Neural crest cell (in vitro differentiated cells): ENCODE measurements at regions not wholly inside any gene's neighbourhood (a gene's known extent, or its start where the extent isn't known, plus 50 kb on each side); places are given as distances from the start of the nearest gene placed in this dataset.

Experiments
- DNase-seq: peaks from one replicate; pipeline ENCODE4 v3.0.0; 2021; ENCODE audit warnings: low read depth, mixed read lengths, low spot score
- H3K27ac Mint-ChIP-seq: one replicate; pipeline ENCODE4 v1.8.0; 2021; ENCODE audit warnings: mild to moderate bottlenecking, mixed read lengths; ENCODE audit not compliant: unreplicated experiment
- H3K27me3 Mint-ChIP-seq: 2 replicates; pipeline ENCODE4 v1.8.0; 2021; ENCODE audit warnings: low read depth, mild to moderate bottlenecking, mixed read lengths
- H3K36me3 Mint-ChIP-seq: 2 replicates; pipeline ENCODE4 v1.8.0; 2021; ENCODE audit warnings: low read depth, mild to moderate bottlenecking, mixed read lengths
- H3K4me1 Mint-ChIP-seq: 2 replicates; pipeline ENCODE4 v1.8.0; 2021; ENCODE audit warnings: mixed read lengths
- H3K4me3 Mint-ChIP-seq: one replicate; pipeline ENCODE4 v1.8.0; 2021; ENCODE audit warnings: mild to moderate bottlenecking, mixed read lengths
- H3K9me3 Mint-ChIP-seq: 2 replicates; pipeline ENCODE4 v1.8.0; 2021; ENCODE audit warnings: mixed read lengths
- CTCF ChIP-seq: fragments of 200-600 bp; sonication (generic); conservative IDR thresholded peaks from 2 replicates; pipeline ENCODE4 v1.5.0; 2021; ENCODE audit warnings: antibody characterized with exemption, mild to moderate bottlenecking

- TF ChIP-seq CTCF = no peak
- Mint-ChIP-seq H3K9me3 (peaks cover 3% of the 10 kb centered on the region), H3K4me1 (peaks cover 30% of the 10 kb centered on the region), H3K36me3 (peaks cover 7% of the 10 kb centered on the region), H3K27ac (no peak overlapping the region), H3K27me3 (no peaks in the 10 kb centered on the region), H3K4me3 (no peak overlapping the region)
- DNase-seq = no peak
Measured at GRCh38 chr15:79373113-79373512, 59.0 kb upstream of the MINAR1 start.

GRCh38 chr15:79373728-79374127 is 58.4 kb upstream of the MINAR1 start:
- Mint-ChIP-seq H3K27me3 (no peaks in the 10 kb centered on the region), H3K36me3 (peaks cover 7% of the 10 kb centered on the region), H3K9me3 (peaks cover 3% of the 10 kb centered on the region), H3K4me3 (no peak overlapping the region), H3K4me1 (peaks cover 30% of the 10 kb centered on the region), H3K27ac (no peak overlapping the region)
- no peak for DNase-seq
- no peak for TF ChIP-seq CTCF

GRCh38 chr15:79376383-79376782 is 55.8 kb upstream of the MINAR1 start:
- Mint-ChIP-seq H3K4me1 (peaks cover 25% of the 10 kb centered on the region), H3K27me3 (no peaks in the 10 kb centered on the region), H3K27ac (no peak overlapping the region), H3K36me3 (peaks cover 7% of the 10 kb centered on the region), H3K9me3 (peaks cover 3% of the 10 kb centered on the region), H3K4me3 (no peak overlapping the region)
- no peak for DNase-seq
- no peak for TF ChIP-seq CTCF

GRCh38 chr15:79378394-79379109 is 53.6 kb upstream of the MINAR1 start:
- Mint-ChIP-seq H3K36me3 (peaks cover 10% of the 10 kb centered on the region), H3K9me3 (peaks cover 2% of the 10 kb centered on the region), H3K4me3 (no peak overlapping the region), H3K27ac (no peak overlapping the region), H3K27me3 (no peaks in the 10 kb centered on the region), H3K4me1 (peaks cover 9% of the 10 kb centered on the region)
- TF ChIP-seq CTCF = no peak
- DNase-seq = no peak

- Mint-ChIP-seq H3K27me3 (no peaks in the 10 kb centered on the region), H3K36me3 (peaks cover 8% of the 10 kb centered on the region), H3K4me3 (no peak overlapping the region), H3K27ac (no peak overlapping the region), H3K4me1 (peaks cover 9% of the 10 kb centered on the region), H3K9me3 (no peaks in the 10 kb centered on the region)
- DNase-seq = peak; percentile 91
- peak; percentile 96 for TF ChIP-seq CTCF
Measured at GRCh38 chr15:79380755-79381497, 51.2 kb upstream of the MINAR1 start.
